ENCODE measurements at regions not wholly inside any gene's neighbourhood (a gene's known extent, or its start where the extent isn't known, plus 50 kb on each side); places are given as distances from the start of the nearest gene placed in this dataset.

- no peak for TF ChIP-seq SIN3A (IDR thresholded peaks at IDR 0.05; ENCODE audit: borderline replicate concordance, insufficient read depth, low read depth, low read length)
- H3K9me3 ChIP-seq (ENCODE audit: control insufficient read depth, insufficient read depth, low read depth, low read length) = no peaks in the 10 kb centered on the region
- no peaks in the 10 kb centered on the region for H3K4me1 ChIP-seq (ENCODE audit: control insufficient read depth, insufficient read depth, low read length)
- no peaks in the 10 kb centered on the region for H3K27me3 ChIP-seq (ENCODE audit: control insufficient read depth, insufficient read depth, low read length)
- no peaks in the 10 kb centered on the region for H3K36me3 ChIP-seq (ENCODE audit: control insufficient read depth, insufficient read depth, low read length)
- H3K4me3 ChIP-seq (ENCODE audit: low read depth in 2 of 2, low read length in 2 of 2) = no peak overlapping the region
- POLR2A ChIA-PET = no interaction called here
- intact Hi-C loops (cut with micrococcal nuclease; ENCODE audit: unreplicated experiment) = no loop called here
- no peak overlapping the region for H3K27ac ChIP-seq (ENCODE audit: low read length)
- BruUV-seq (replicated peaks) = no TSS peak
- CTCF ChIA-PET = no interaction called here
- in situ Hi-C loops (cut with HindIII; ENCODE audit: low pct_unique_long_range_greater_than_20kb, low sequenced_read_pairs) = no loop called here
- ATAC-seq (no peak), DNase-seq (ENCODE audit: low read depth, low spot score) (no peak)
These were observed 411.3 kb upstream of the RUNX1 start for GRCh38 chr21:35460441-35460840.

DNA sequence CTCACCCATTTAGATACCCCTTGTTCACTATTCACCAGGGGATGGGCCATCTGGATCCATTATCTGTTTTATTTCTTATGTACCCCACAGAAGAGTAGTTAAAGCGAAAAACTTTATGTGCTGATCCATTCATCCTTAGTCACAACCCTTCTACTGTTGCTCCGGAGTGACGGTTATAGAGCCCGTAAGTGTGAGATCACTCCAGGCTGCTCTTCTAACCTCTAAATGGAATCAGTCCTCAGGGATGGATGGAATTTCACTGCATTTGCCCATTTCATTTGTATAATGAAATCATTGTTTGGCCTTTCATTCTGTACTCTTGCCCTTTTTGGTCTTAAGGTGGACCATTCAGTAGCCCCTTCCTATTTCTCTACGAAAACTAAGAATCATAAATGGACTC, 409.3 kb upstream of the RUNX1 start:
- ChIA-PET CTCF (no interaction called here), POLR2A (no interaction called here)
- H3K4me1 ChIP-seq (ENCODE audit: control insufficient read depth, insufficient read depth, low read length) = no peaks in the 10 kb centered on the region
- ATAC-seq (no peak), DNase-seq (ENCODE audit: low read depth, low spot score) (no peak)
- H3K36me3 ChIP-seq (ENCODE audit: control insufficient read depth, insufficient read depth, low read length) = no peaks in the 10 kb centered on the region
- H3K27me3 ChIP-seq (ENCODE audit: control insufficient read depth, insufficient read depth, low read length) = no peaks in the 10 kb centered on the region
- no peak overlapping the region for H3K27ac ChIP-seq (ENCODE audit: low read length)
- in situ Hi-C loops (cut with HindIII; ENCODE audit: low pct_unique_long_range_greater_than_20kb, low sequenced_read_pairs) (no loop called here), intact Hi-C loops (cut with micrococcal nuclease; ENCODE audit: unreplicated experiment) (no loop called here)
- TF ChIP-seq, protein P1, sequence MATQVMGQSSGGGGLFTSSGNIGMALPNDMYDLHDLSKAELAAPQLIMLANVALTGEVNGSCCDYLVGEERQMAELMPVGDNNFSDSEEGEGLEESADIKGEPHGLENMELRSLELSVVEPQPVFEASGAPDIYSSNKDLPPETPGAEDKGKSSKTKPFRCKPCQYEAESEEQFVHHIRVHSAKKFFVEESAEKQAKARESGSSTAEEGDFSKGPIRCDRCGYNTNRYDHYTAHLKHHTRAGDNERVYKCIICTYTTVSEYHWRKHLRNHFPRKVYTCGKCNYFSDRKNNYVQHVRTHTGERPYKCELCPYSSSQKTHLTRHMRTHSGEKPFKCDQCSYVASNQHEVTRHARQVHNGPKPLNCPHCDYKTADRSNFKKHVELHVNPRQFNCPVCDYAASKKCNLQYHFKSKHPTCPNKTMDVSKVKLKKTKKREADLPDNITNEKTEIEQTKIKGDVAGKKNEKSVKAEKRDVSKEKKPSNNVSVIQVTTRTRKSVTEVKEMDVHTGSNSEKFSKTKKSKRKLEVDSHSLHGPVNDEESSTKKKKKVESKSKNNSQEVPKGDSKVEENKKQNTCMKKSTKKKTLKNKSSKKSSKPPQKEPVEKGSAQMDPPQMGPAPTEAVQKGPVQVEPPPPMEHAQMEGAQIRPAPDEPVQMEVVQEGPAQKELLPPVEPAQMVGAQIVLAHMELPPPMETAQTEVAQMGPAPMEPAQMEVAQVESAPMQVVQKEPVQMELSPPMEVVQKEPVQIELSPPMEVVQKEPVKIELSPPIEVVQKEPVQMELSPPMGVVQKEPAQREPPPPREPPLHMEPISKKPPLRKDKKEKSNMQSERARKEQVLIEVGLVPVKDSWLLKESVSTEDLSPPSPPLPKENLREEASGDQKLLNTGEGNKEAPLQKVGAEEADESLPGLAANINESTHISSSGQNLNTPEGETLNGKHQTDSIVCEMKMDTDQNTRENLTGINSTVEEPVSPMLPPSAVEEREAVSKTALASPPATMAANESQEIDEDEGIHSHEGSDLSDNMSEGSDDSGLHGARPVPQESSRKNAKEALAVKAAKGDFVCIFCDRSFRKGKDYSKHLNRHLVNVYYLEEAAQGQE (IDR thresholded peaks at IDR 0.05; ENCODE audit: insufficient read depth in 1 of 2, low read depth in 2 of 2, low read length in 1 of 2) = no peak
- TF ChIP-seq POLR2AphosphoS5 (IDR thresholded peaks at IDR 0.05; ENCODE audit: low read depth, low read length) (no peak), TCF7L2 (IDR thresholded peaks at IDR 0.05; ENCODE audit: low read depth, low read length) (no peak), SIN3A (IDR thresholded peaks at IDR 0.05; ENCODE audit: borderline replicate concordance, insufficient read depth, low read depth, low read length) (no peak)
- TF ChIP-seq, protein P2, sequence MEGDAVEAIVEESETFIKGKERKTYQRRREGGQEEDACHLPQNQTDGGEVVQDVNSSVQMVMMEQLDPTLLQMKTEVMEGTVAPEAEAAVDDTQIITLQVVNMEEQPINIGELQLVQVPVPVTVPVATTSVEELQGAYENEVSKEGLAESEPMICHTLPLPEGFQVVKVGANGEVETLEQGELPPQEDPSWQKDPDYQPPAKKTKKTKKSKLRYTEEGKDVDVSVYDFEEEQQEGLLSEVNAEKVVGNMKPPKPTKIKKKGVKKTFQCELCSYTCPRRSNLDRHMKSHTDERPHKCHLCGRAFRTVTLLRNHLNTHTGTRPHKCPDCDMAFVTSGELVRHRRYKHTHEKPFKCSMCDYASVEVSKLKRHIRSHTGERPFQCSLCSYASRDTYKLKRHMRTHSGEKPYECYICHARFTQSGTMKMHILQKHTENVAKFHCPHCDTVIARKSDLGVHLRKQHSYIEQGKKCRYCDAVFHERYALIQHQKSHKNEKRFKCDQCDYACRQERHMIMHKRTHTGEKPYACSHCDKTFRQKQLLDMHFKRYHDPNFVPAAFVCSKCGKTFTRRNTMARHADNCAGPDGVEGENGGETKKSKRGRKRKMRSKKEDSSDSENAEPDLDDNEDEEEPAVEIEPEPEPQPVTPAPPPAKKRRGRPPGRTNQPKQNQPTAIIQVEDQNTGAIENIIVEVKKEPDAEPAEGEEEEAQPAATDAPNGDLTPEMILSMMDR (IDR thresholded peaks at IDR 0.05) = no peak
- BruUV-seq (replicated peaks) = no TSS peak
- no peaks in the 10 kb centered on the region for H3K9me3 ChIP-seq (ENCODE audit: control insufficient read depth, insufficient read depth, low read depth, low read length)
- no peak overlapping the region for H3K4me3 ChIP-seq (ENCODE audit: low read depth in 2 of 2, low read length in 2 of 2)

DNA sequence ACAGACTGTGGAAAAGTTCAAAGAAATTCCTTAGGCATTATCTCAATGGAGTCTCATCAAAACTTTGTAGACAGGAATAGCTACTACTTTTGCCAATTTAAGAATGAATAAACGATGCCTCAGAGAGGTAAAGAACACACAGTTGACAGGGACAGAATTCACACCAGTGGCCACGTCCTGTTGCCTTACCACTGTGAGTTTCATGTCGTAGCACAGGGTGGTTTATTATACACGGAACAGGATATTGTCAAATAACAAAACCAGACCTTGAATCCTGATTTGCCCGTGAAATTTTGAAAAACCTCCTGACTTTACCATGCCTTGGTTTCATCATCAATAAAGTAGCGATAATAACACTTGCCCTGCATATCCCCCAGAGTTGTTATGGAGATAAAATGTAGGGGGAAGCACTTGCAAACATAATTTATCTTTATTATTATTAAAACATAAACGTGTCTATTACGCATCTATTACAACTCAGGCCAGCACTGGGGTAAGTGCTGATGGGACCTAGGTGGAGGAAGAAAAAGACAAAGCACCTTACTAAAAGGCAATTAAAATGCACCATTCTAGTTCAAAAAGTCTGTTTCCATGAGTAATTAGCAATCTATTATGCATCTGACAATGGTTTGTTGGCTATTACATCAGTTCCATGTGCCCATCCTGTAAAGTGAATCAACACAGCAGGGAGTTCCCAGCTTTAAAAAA, 408.1 kb upstream of the RUNX1 start:
- in situ Hi-C loops (cut with HindIII; ENCODE audit: low pct_unique_long_range_greater_than_20kb, low sequenced_read_pairs) (no loop called here), intact Hi-C loops (cut with micrococcal nuclease; ENCODE audit: unreplicated experiment) (no loop called here)
- POLR2A ChIA-PET = no interaction called here

More for the DNA sequence above, 408.1 kb upstream of the RUNX1 start:
- no peak for DNase-seq (ENCODE audit: low read depth, low spot score)
- ATAC-seq = no peak
- H3K27me3 ChIP-seq (ENCODE audit: control insufficient read depth, insufficient read depth, low read length) = no peaks in the 10 kb centered on the region
- no peak overlapping the region for H3K4me3 ChIP-seq (ENCODE audit: low read depth in 2 of 2, low read length in 2 of 2)
- TF ChIP-seq, protein P2 (IDR thresholded peaks at IDR 0.05) = no peak
- TF ChIP-seq SIN3A (IDR thresholded peaks at IDR 0.05; ENCODE audit: borderline replicate concordance, insufficient read depth, low read depth, low read length) = no peak
- TF ChIP-seq, protein P1 (IDR thresholded peaks at IDR 0.05; ENCODE audit: insufficient read depth in 1 of 2, low read depth in 2 of 2, low read length in 1 of 2) = no peak
- no peak for TF ChIP-seq POLR2AphosphoS5 (IDR thresholded peaks at IDR 0.05; ENCODE audit: low read depth, low read length)
- no peak for TF ChIP-seq TCF7L2 (IDR thresholded peaks at IDR 0.05; ENCODE audit: low read depth, low read length)
- no peaks in the 10 kb centered on the region for H3K4me1 ChIP-seq (ENCODE audit: control insufficient read depth, insufficient read depth, low read length)
- CTCF ChIA-PET = no interaction called here
- H3K9me3 ChIP-seq (ENCODE audit: control insufficient read depth, insufficient read depth, low read depth, low read length) = no peaks in the 10 kb centered on the region
- no peak overlapping the region for H3K27ac ChIP-seq (ENCODE audit: low read length)
- no TSS peak for BruUV-seq (replicated peaks)
- H3K36me3 ChIP-seq (ENCODE audit: control insufficient read depth, insufficient read depth, low read length) = no peaks in the 10 kb centered on the region
